OCI-LY1 (cell line): ENCODE measurements at regions not wholly inside any gene's neighbourhood (a gene's known extent, or its start where the extent isn't known, plus 50 kb on each side); places are given as distances from the start of the nearest gene placed in this dataset.
A peak's percentile ranks its signal among the peaks of the same experiment; 100 is the strongest.

ENCODE experiments used
- H2AFZ ChIP-seq: fragments of 200-600 bp; sonication (generic), shearing (Covaris generic); 2 replicates; pipeline ENCODE4 v1.6.0; 2014; ENCODE audit warnings: antibody characterized with exemption, mild to moderate bottlenecking, low read length
- H3F3A ChIP-seq: fragments of 200-600 bp; sonication (generic), shearing (Covaris generic); 2 replicates; pipeline ENCODE4 v1.6.0; 2014; ENCODE audit warnings: mild to moderate bottlenecking, antibody characterized with exemption, low read length, moderate library complexity; ENCODE audit not compliant: insufficient read depth
- H3K27ac ChIP-seq: fragments of 200-600 bp; sonication (generic); 2 replicates; pipeline ENCODE4 v1.5.1; 2014; ENCODE audit warnings: low read length, mixed run types, mild to moderate bottlenecking, low read depth; ENCODE audit not compliant: poor library complexity, severe bottlenecking
- H3K27me3 ChIP-seq: fragments of 200-600 bp; sonication (generic); 2 replicates; pipeline ENCODE4 v1.6.0; 2014; ENCODE audit warnings: antibody characterized with exemption, mild to moderate bottlenecking, low read length, moderate library complexity; ENCODE audit not compliant: insufficient read depth
- H3K36me3 ChIP-seq: fragments of 200-600 bp; sonication (generic); 2 replicates; pipeline ENCODE4 v1.6.1; 2014; ENCODE audit warnings: mild to moderate bottlenecking, antibody characterized with exemption, low read length, moderate library complexity, mixed read lengths; ENCODE audit not compliant: insufficient read depth
- H3K4me1 ChIP-seq: fragments of 200-600 bp; sonication (generic); 2 replicates; pipeline ENCODE4 v1.5.1; 2014; ENCODE audit warnings: mild to moderate bottlenecking, low read length, moderate library complexity; ENCODE audit not compliant: insufficient read depth, severe bottlenecking
- H3K4me2 ChIP-seq: fragments of 200-600 bp; sonication (generic), shearing (Covaris generic); 2 replicates; pipeline ENCODE4 v1.6.1; 2014; ENCODE audit warnings: low read length
- H3K4me3 ChIP-seq: fragments of 200-600 bp; sonication (generic); 2 replicates; pipeline ENCODE4 v1.5.1; 2014; ENCODE audit warnings: low read length, low read depth, mild to moderate bottlenecking, mixed read lengths; ENCODE audit not compliant: poor library complexity, severe bottlenecking
- H3K79me2 ChIP-seq: fragments of 200-600 bp; shearing (Covaris generic); 2 replicates; pipeline ENCODE4 v1.6.1; 2016; ENCODE audit warnings: mixed run types, low read length, mixed read lengths; ENCODE audit not compliant: insufficient read depth
- H3K9ac ChIP-seq: fragments of 200-600 bp; sonication (generic), shearing (Covaris generic); 2 replicates; pipeline ENCODE4 v1.6.1; 2014; ENCODE audit warnings: mild to moderate bottlenecking, low read length, mixed read lengths
- H3K9me2 ChIP-seq: fragments of 200-600 bp; sonication (generic), shearing (Covaris generic); 2 replicates; pipeline ENCODE4 v1.6.1; 2014; ENCODE audit warnings: low read depth, mild to moderate bottlenecking, low read length, mixed read lengths
- H3K9me3 ChIP-seq: fragments of 200-600 bp; shearing (Covaris generic); 2 replicates; pipeline ENCODE4 v1.6.1; 2014; ENCODE audit warnings: low read length, mixed read lengths
- H4K20me1 ChIP-seq: fragments of 200-600 bp; sonication (generic), shearing (Covaris generic); 2 replicates; pipeline ENCODE4 v1.6.0; 2016; ENCODE audit warnings: mild to moderate bottlenecking, low read length; ENCODE audit not compliant: insufficient read depth
- CTCF ChIP-seq: fragments of 200-600 bp; sonication (generic), shearing (Covaris generic); IDR thresholded peaks from 2 replicates; pipeline ENCODE4 v1.5.1; 2017; ENCODE audit warnings: mild to moderate bottlenecking, antibody characterized with exemption, low read length, moderate library complexity, mixed read lengths
- EZH2 ChIP-seq: fragments of 200-600 bp; sonication (generic), shearing (Covaris generic); IDR thresholded peaks from 2 replicates; pipeline ENCODE4 v1.8.0; 2017; ENCODE audit warnings: borderline replicate concordance, mixed run types, mild to moderate bottlenecking, antibody characterized with exemption, low read length, moderate library complexity, mixed read lengths

GRCh38 chr6:71481011-71481410 is 192.4 kb downstream of the OGFRL1 start:
- no peak overlapping the region for H2AFZ ChIP-seq
- no peaks in the 10 kb centered on the region for H3K9me2 ChIP-seq
- no peaks in the 10 kb centered on the region for H3K9me3 ChIP-seq
- no peaks in the 10 kb centered on the region for H3K79me2 ChIP-seq
- no peaks in the 10 kb centered on the region for H3K4me1 ChIP-seq
- H4K20me1 ChIP-seq = no peaks in the 10 kb centered on the region
- H3K4me3 ChIP-seq = no peak overlapping the region
- H3K27ac ChIP-seq = no peak overlapping the region
- H3K36me3 ChIP-seq = no peaks in the 10 kb centered on the region
- no peak overlapping the region for H3K4me2 ChIP-seq
- H3K27me3 ChIP-seq = no peaks in the 10 kb centered on the region
- no peaks in the 10 kb centered on the region for H3F3A ChIP-seq
- H3K9ac ChIP-seq = no peak overlapping the region
- TF ChIP-seq CTCF (no peak), EZH2 (no peak)

GRCh38 chr6:71481801-71482200 is 193.2 kb downstream of the OGFRL1 start:
- H3K9me3 ChIP-seq = no peaks in the 10 kb centered on the region
- no peak for TF ChIP-seq CTCF
- TF ChIP-seq EZH2 = no peak
- no peaks in the 10 kb centered on the region for H3K9me2 ChIP-seq
- H3K4me1 ChIP-seq = no peaks in the 10 kb centered on the region
- H3K27ac ChIP-seq = no peak overlapping the region
- H3K79me2 ChIP-seq = no peaks in the 10 kb centered on the region
- no peaks in the 10 kb centered on the region for H3K36me3 ChIP-seq
- H3F3A ChIP-seq = no peaks in the 10 kb centered on the region
- no peak overlapping the region for H3K9ac ChIP-seq
- H4K20me1 ChIP-seq = no peaks in the 10 kb centered on the region
- H3K27me3 ChIP-seq = no peaks in the 10 kb centered on the region
- no peak overlapping the region for H3K4me3 ChIP-seq
- no peak overlapping the region for H3K4me2 ChIP-seq
- no peak overlapping the region for H2AFZ ChIP-seq

- Histone ChIP-seq H2AFZ (no peak overlapping the region), H3K4me2 (no peak overlapping the region), H3K9me2 (no peaks in the 10 kb centered on the region), H3K27me3 (no peaks in the 10 kb centered on the region), H3K4me3 (no peak overlapping the region), H3K36me3 (no peaks in the 10 kb centered on the region), H3K9ac (no peak overlapping the region), H3K79me2 (no peaks in the 10 kb centered on the region), H3K4me1 (no peaks in the 10 kb centered on the region), H4K20me1 (no peaks in the 10 kb centered on the region), H3F3A (no peaks in the 10 kb centered on the region), H3K27ac (no peak overlapping the region), H3K9me3 (no peaks in the 10 kb centered on the region)
- TF ChIP-seq EZH2 (no peak), CTCF (peak; percentile 25; the same call in 1 of the 2 replicates)
These were observed 194.1 kb downstream of the OGFRL1 start for GRCh38 chr6:71482742-71483141.
